ENCODE measurements at regions not wholly inside any gene's neighbourhood (a gene's known extent, or its start where the extent isn't known, plus 50 kb on each side); places are given as distances from the start of the nearest gene placed in this dataset.
"Not testable (repeated sequence)": the region's sequence is repeated elsewhere in the genome, so short reads cannot be mapped to it uniquely, and the experiment has no call there.

- H3K9ac ChIP-seq (ENCODE audit: low read length in 5 of 5): no peak overlapping the region
- H3K4me1 ChIP-seq (ENCODE audit: control insufficient read depth in 5 of 5, insufficient read depth in 5 of 5, low read length in 5 of 5): peaks cover 0 to 21% (median 2%) of the 10 kb centered on the region in 5 donors
- H3K4me3 ChIP-seq (ENCODE audit: low read depth in 1 of 5, low read length in 5 of 5): no peak overlapping the region
- no peak overlapping the region for H3K27ac ChIP-seq (ENCODE audit: low read depth, low read length)
- H3K9me3 ChIP-seq (ENCODE audit: control insufficient read depth in 5 of 5, low read length in 5 of 5): no peaks in the 10 kb centered on the region
- no peaks in the 10 kb centered on the region for H3K27me3 ChIP-seq (ENCODE audit: control insufficient read depth in 5 of 5, insufficient read depth in 4 of 5, low read length in 5 of 5)
- no peaks in the 10 kb centered on the region for H3K36me3 ChIP-seq (ENCODE audit: control insufficient read depth in 5 of 5, insufficient read depth in 5 of 5, low read length in 5 of 5)
Measured at GRCh38 chr9:124164811-124165210, 92.9 kb upstream of the NEK6 start.

- Histone ChIP-seq H3K9me3 (ENCODE audit: control insufficient read depth in 5 of 5, low read length in 5 of 5) (no peaks in the 10 kb centered on the region), H3K4me1 (ENCODE audit: control insufficient read depth in 5 of 5, insufficient read depth in 5 of 5, low read length in 5 of 5) (peaks cover 0 to 3% (median 0%) of the 10 kb centered on the region in 5 donors), H3K36me3 (ENCODE audit: control insufficient read depth in 5 of 5, insufficient read depth in 5 of 5, low read length in 5 of 5) (no peaks in the 10 kb centered on the region), H3K27ac (ENCODE audit: low read depth, low read length) (no peak overlapping the region), H3K4me3 (ENCODE audit: low read depth in 1 of 5, low read length in 5 of 5) (no peak overlapping the region), H3K27me3 (ENCODE audit: control insufficient read depth in 5 of 5, insufficient read depth in 4 of 5, low read length in 5 of 5) (no peaks in the 10 kb centered on the region), H3K9ac (ENCODE audit: low read length in 5 of 5) (no peak overlapping the region)
Measured at GRCh38 chr9:124174433-124174832, 83.3 kb upstream of the NEK6 start.

DNA sequence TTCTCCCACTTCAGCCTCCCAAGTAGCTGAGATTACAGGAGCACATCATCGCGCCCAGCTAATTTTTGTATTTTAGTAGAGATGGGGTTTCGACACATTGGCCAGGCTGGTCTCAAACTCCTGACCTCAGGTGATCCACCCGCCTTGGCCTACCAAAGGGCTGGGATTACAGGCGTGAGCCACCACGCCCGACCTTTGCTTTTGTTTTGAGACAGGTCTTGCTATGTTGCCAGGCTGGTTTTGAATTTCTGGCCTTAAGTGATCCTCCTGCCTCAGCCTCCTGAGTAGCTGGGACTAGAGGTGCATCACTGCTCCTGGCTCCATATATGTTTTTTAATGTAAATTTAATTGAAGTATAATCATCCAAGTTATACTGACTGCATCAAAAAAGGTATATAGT is 80.2 kb upstream of the NEK6 start:
- not testable (repeated sequence) for H3K27ac ChIP-seq (ENCODE audit: low read depth, low read length); H3K9me3 ChIP-seq (ENCODE audit: control insufficient read depth in 5 of 5, low read length in 5 of 5); H3K36me3 ChIP-seq (ENCODE audit: control insufficient read depth in 5 of 5, insufficient read depth in 5 of 5, low read length in 5 of 5); H3K4me3 ChIP-seq (ENCODE audit: low read depth in 1 of 5, low read length in 5 of 5); H3K27me3 ChIP-seq (ENCODE audit: control insufficient read depth in 5 of 5, insufficient read depth in 4 of 5, low read length in 5 of 5); H3K9ac ChIP-seq (ENCODE audit: low read length in 5 of 5)
- H3K4me1 ChIP-seq (ENCODE audit: control insufficient read depth in 5 of 5, insufficient read depth in 5 of 5, low read length in 5 of 5): peaks cover 0 to 11% (median 5%) of the 10 kb centered on the region in 5 donors

- H3K9ac ChIP-seq (ENCODE audit: low read length in 5 of 5): no peak overlapping the region
- H3K36me3 ChIP-seq (ENCODE audit: control insufficient read depth in 5 of 5, insufficient read depth in 5 of 5, low read length in 5 of 5): no peaks in the 10 kb centered on the region
- H3K4me1 ChIP-seq (ENCODE audit: control insufficient read depth in 5 of 5, insufficient read depth in 5 of 5, low read length in 5 of 5): peaks cover 0 to 8% (median 5%) of the 10 kb centered on the region in 5 donors
- no peak overlapping the region for H3K27ac ChIP-seq (ENCODE audit: low read depth, low read length)
- H3K9me3 ChIP-seq (ENCODE audit: control insufficient read depth in 5 of 5, low read length in 5 of 5): peaks cover 0 to 4% (median 0%) of the 10 kb centered on the region in 5 donors
- H3K27me3 ChIP-seq (ENCODE audit: control insufficient read depth in 5 of 5, insufficient read depth in 4 of 5, low read length in 5 of 5): peaks cover 0 to 10% (median 5%) of the 10 kb centered on the region in 5 donors
- H3K4me3 ChIP-seq (ENCODE audit: low read depth in 1 of 5, low read length in 5 of 5): no peak overlapping the region
Measured at GRCh38 chr9:124179196-124180071, 78.3 kb upstream of the NEK6 start.

- H3K36me3 ChIP-seq (ENCODE audit: control insufficient read depth in 5 of 5, insufficient read depth in 5 of 5, low read length in 5 of 5): no peaks in the 10 kb centered on the region
- H3K9me3 ChIP-seq (ENCODE audit: control insufficient read depth in 5 of 5, low read length in 5 of 5): peaks cover 0 to 4% (median 0%) of the 10 kb centered on the region in 5 donors
- H3K27ac ChIP-seq (ENCODE audit: low read depth, low read length): no peak overlapping the region
- peaks cover 0 to 8% (median 5%) of the 10 kb centered on the region in 5 donors for H3K4me1 ChIP-seq (ENCODE audit: control insufficient read depth in 5 of 5, insufficient read depth in 5 of 5, low read length in 5 of 5)
- H3K4me3 ChIP-seq (ENCODE audit: low read depth in 1 of 5, low read length in 5 of 5): no peak overlapping the region
- H3K9ac ChIP-seq (ENCODE audit: low read length in 5 of 5): no peak overlapping the region
- peaks cover 0 to 10% (median 5%) of the 10 kb centered on the region in 5 donors for H3K27me3 ChIP-seq (ENCODE audit: control insufficient read depth in 5 of 5, insufficient read depth in 4 of 5, low read length in 5 of 5)
Measured at GRCh38 chr9:124180557-124180956, 77.2 kb upstream of the NEK6 start.

DNA sequence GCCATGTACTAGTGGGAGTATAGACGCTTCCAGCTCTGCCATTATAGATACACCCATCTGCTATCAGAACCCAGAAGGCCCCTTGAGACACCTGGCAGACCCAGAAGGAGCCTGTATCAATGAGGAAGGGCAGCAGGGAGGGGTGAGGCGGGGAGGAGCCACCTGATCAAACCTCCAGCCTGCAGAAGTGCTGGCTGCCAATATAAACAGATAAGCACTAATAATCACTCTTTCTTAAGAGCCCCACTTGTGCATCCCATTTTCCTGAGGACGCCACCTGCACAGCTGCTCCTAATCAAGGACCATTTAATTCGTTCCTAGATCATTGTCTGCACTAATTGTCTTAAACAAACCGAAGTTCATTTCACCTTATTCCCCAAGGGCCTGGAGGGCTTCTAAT is 75.0 kb upstream of the NEK6 start:
- H3K27me3 ChIP-seq (ENCODE audit: control insufficient read depth in 5 of 5, insufficient read depth in 4 of 5, low read length in 5 of 5): peaks cover 0 to 14% (median 8%) of the 10 kb centered on the region in 5 donors
- H3K9ac ChIP-seq (ENCODE audit: low read length in 5 of 5): no peak overlapping the region
- peaks cover 0 to 4% (median 0%) of the 10 kb centered on the region in 5 donors for H3K9me3 ChIP-seq (ENCODE audit: control insufficient read depth in 5 of 5, low read length in 5 of 5)
- peaks cover 0 to 8% (median 5%) of the 10 kb centered on the region in 5 donors for H3K4me1 ChIP-seq (ENCODE audit: control insufficient read depth in 5 of 5, insufficient read depth in 5 of 5, low read length in 5 of 5)
- no peaks in the 10 kb centered on the region for H3K36me3 ChIP-seq (ENCODE audit: control insufficient read depth in 5 of 5, insufficient read depth in 5 of 5, low read length in 5 of 5)
- H3K4me3 ChIP-seq (ENCODE audit: low read depth in 1 of 5, low read length in 5 of 5): no peak overlapping the region
- H3K27ac ChIP-seq (ENCODE audit: low read depth, low read length): no peak overlapping the region

GRCh38 chr9:124183772-124184171 is 74.0 kb upstream of the NEK6 start:
- Histone ChIP-seq H3K9ac (ENCODE audit: low read length in 5 of 5) (no peak overlapping the region), H3K27me3 (ENCODE audit: control insufficient read depth in 5 of 5, insufficient read depth in 4 of 5, low read length in 5 of 5) (peaks cover 0 to 16% (median 8%) of the 10 kb centered on the region in 5 donors), H3K9me3 (ENCODE audit: control insufficient read depth in 5 of 5, low read length in 5 of 5) (peaks cover 0 to 4% (median 0%) of the 10 kb centered on the region in 5 donors), H3K27ac (ENCODE audit: low read depth, low read length) (no peak overlapping the region), H3K4me3 (ENCODE audit: low read depth in 1 of 5, low read length in 5 of 5) (no peak overlapping the region), H3K36me3 (ENCODE audit: control insufficient read depth in 5 of 5, insufficient read depth in 5 of 5, low read length in 5 of 5) (no peaks in the 10 kb centered on the region), H3K4me1 (ENCODE audit: control insufficient read depth in 5 of 5, insufficient read depth in 5 of 5, low read length in 5 of 5) (peaks cover 0 to 8% (median 5%) of the 10 kb centered on the region in 5 donors)

GRCh38 chr9:124185413-124185812 is 72.3 kb upstream of the NEK6 start:
- no peaks in the 10 kb centered on the region for H3K36me3 ChIP-seq (ENCODE audit: control insufficient read depth in 5 of 5, insufficient read depth in 5 of 5, low read length in 5 of 5)
- no peak overlapping the region for H3K27ac ChIP-seq (ENCODE audit: low read depth, low read length)
- peaks cover 0 to 4% (median 0%) of the 10 kb centered on the region in 5 donors for H3K9me3 ChIP-seq (ENCODE audit: control insufficient read depth in 5 of 5, low read length in 5 of 5)
- H3K27me3 ChIP-seq (ENCODE audit: control insufficient read depth in 5 of 5, insufficient read depth in 4 of 5, low read length in 5 of 5): peaks cover 0 to 16% (median 8%) of the 10 kb centered on the region in 5 donors
- H3K9ac ChIP-seq (ENCODE audit: low read length in 5 of 5): no peak overlapping the region
- peaks cover 0 to 7% (median 5%) of the 10 kb centered on the region in 5 donors for H3K4me1 ChIP-seq (ENCODE audit: control insufficient read depth in 5 of 5, insufficient read depth in 5 of 5, low read length in 5 of 5)
- no peak overlapping the region for H3K4me3 ChIP-seq (ENCODE audit: low read depth in 1 of 5, low read length in 5 of 5)

GRCh38 chr9:124187311-124187710 is 70.4 kb upstream of the NEK6 start:
- no peaks in the 10 kb centered on the region for H3K36me3 ChIP-seq (ENCODE audit: control insufficient read depth in 5 of 5, insufficient read depth in 5 of 5, low read length in 5 of 5)

GRCh38 chr9:124188331-124189110 is 69.2 kb upstream of the NEK6 start:
- no peak overlapping the region for H3K27ac ChIP-seq (ENCODE audit: low read depth, low read length)
- no peak overlapping the region for H3K9ac ChIP-seq (ENCODE audit: low read length in 5 of 5)
- H3K4me3 ChIP-seq (ENCODE audit: low read depth in 1 of 5, low read length in 5 of 5): no peak overlapping the region
- H3K9me3 ChIP-seq (ENCODE audit: control insufficient read depth in 5 of 5, low read length in 5 of 5): peaks cover 0 to 4% (median 0%) of the 10 kb centered on the region in 5 donors
- H3K4me1 ChIP-seq (ENCODE audit: control insufficient read depth in 5 of 5, insufficient read depth in 5 of 5, low read length in 5 of 5): no peaks in the 10 kb centered on the region
- H3K36me3 ChIP-seq (ENCODE audit: control insufficient read depth in 5 of 5, insufficient read depth in 5 of 5, low read length in 5 of 5): no peaks in the 10 kb centered on the region
- H3K27me3 ChIP-seq (ENCODE audit: control insufficient read depth in 5 of 5, insufficient read depth in 4 of 5, low read length in 5 of 5): peaks cover 0 to 10% (median 3%) of the 10 kb centered on the region in 5 donors

More at GRCh38 chr9:124187311-124187710, 70.4 kb upstream of the NEK6 start:
- H3K4me3 ChIP-seq (ENCODE audit: low read depth in 1 of 5, low read length in 5 of 5): no peak overlapping the region
- no peak overlapping the region for H3K27ac ChIP-seq (ENCODE audit: low read depth, low read length)
- H3K9me3 ChIP-seq (ENCODE audit: control insufficient read depth in 5 of 5, low read length in 5 of 5): peaks cover 0 to 4% (median 0%) of the 10 kb centered on the region in 5 donors
- no peak overlapping the region for H3K9ac ChIP-seq (ENCODE audit: low read length in 5 of 5)
- H3K4me1 ChIP-seq (ENCODE audit: control insufficient read depth in 5 of 5, insufficient read depth in 5 of 5, low read length in 5 of 5): no peaks in the 10 kb centered on the region
- H3K27me3 ChIP-seq (ENCODE audit: control insufficient read depth in 5 of 5, insufficient read depth in 4 of 5, low read length in 5 of 5): peaks cover 0 to 10% (median 3%) of the 10 kb centered on the region in 5 donors
